NB4 (cell line): ENCODE measurements at regions not wholly inside any gene's neighbourhood (a gene's known extent, or its start where the extent isn't known, plus 50 kb on each side); places are given as distances from the start of the nearest gene placed in this dataset.

Experiments used
- DNase-seq: peaks from one replicate; pipeline ENCODE4 v3.0.0; 2010; ENCODE audit warnings: low read depth
- H3K4me3 ChIP-seq: one replicate; pipeline ENCODE4 v1.5.1; 2011; ENCODE audit warnings: mild to moderate bottlenecking, low read depth, low read length, moderate library complexity
- CTCF ChIP-seq: IDR thresholded peaks from one replicate; pipeline ENCODE4 v1.5.1; 2012; ENCODE audit warnings: low read depth, low read length
- MYC ChIP-seq: IDR thresholded peaks from 2 replicates; pipeline ENCODE4 v1.6.1; 2011; ENCODE audit warnings: low read depth, low read length
- POLR2A ChIP-seq: IDR thresholded peaks from 2 replicates; pipeline ENCODE4 v1.6.1; 2011; ENCODE audit warnings: mild to moderate bottlenecking; ENCODE audit not compliant: insufficient read length; ENCODE audit errors: extremely low read depth
- TF ChIP-seq, protein P1 (sequence below): IDR thresholded peaks from 2 replicates; pipeline ENCODE4 v1.6.1; 2011; ENCODE audit warnings: low read depth, low read length

DNA sequence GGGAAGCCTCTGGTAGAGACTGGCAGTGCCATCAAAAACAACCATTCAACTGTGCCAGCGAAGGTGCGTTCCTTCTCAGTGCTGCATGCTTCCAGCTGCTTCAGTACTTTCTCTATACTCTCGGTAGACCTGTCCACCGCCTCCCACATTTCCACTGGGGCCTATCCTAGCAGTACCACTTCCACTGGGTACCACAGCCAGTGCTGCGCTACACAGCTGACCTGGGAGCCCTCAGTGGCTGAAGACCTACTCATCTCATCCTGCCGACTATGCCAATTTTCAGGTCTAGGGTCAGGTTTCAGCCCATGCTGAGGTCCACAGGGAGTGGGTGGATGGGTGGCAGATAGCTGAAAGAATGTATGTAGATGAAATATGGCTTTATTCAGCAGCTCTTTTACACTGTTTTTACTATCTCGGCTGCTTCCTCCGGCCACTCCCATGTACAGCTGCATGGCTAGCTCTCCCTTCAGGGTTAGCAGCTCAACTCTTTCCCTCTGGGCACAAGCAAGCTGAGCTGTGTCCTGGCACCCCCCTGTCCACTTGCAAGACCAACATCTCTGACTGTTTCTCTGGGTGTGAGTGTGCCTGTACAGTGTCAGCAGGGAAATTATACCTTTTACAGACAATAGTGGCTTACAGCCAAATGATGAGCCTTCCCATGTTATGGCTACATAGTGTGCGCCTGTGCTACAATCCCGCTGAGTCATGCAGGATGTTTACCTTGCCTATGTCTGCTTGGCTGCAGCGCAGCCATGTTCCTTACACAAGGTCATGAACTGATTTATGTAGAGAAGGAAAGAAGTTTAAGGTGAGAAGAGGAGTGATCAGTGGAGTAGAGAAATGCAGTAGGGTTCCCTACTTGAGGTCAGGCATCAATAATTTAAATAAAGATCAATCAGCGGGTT is 125.7 kb upstream of the DDHD1 start:
- TF ChIP-seq MYC (no peak), POLR2A (no peak), CTCF (no peak)
- TF ChIP-seq, protein P1, sequence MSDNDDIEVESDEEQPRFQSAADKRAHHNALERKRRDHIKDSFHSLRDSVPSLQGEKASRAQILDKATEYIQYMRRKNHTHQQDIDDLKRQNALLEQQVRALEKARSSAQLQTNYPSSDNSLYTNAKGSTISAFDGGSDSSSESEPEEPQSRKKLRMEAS, result no peak
- DNase-seq, result peak; percentile 9
- no peak overlapping the region for H3K4me3 ChIP-seq

DNA sequence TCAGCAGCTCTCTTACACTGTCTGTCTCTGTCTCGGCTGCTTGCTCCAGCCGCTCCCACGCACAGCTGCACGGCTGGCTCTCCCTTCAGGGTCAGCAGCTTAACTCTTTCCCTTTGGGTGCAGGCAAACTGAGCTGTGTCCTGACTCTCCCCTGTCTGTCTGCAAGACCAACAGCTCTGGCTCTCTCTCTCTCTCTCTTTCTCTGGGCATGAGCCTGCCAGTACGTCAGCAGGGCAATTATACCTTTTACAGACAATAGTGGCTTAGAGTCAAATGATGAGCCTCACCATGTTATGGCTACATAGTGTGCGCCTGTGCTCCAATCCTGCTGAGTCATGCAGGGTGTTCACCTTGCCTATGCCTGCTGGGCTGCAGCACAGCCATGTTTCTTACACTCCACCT is 120.5 kb upstream of the DDHD1 start:
- TF ChIP-seq POLR2A (no peak), CTCF (no peak)
- TF ChIP-seq, protein P1, result no peak
- DNase-seq, result peak; percentile 52
- H3K4me3 ChIP-seq, result no peak overlapping the region

DNA sequence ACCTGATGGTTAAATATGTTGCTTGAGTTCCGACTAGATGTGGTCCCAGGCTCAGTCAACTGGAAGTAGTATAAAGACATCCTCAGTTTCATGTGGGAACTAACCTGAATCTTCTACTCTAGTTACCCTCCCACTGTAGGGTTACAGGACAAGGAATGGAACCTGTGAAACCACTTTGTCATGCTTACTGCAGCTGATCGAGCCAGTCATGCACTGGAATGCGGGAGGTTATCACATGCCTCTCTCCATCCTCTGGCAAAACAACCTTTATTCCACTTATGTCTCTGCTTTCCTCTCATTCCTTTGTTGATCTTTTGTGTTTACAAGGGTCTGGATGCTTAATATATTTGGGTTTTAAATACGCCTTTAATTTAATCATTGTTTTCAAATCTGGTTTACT is 111.9 kb upstream of the DDHD1 start:
- TF ChIP-seq, protein P1, result no peak
- TF ChIP-seq POLR2A (no peak), CTCF (no peak), MYC (no peak)
- DNase-seq, result no peak
- H3K4me3 ChIP-seq, result no peak overlapping the region

DNA sequence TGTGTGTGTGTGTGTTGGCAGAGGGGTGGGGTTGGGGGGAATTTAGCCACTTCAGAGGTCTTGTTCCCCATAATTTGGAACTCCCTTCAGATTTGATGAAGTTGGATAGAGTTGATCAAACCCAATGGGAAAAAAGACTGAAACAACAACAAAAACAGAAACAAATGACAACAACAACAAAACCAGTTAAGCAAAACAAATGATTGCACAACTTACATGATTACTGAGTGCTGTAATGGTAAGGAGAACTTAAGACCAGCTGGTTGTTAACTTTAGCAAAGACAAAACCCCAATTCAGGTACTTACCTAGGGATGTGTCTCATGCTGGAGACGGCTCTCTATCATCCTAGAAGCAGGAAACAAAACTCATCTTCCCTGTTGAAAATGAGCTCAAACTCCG is 107.8 kb upstream of the DDHD1 start:
- H3K4me3 ChIP-seq, result no peak overlapping the region
- TF ChIP-seq MYC, result no peak
- no peak for TF ChIP-seq CTCF
- TF ChIP-seq POLR2A, result no peak
- TF ChIP-seq, protein P1, result no peak
- no peak for DNase-seq

- no peak for DNase-seq
- H3K4me3 ChIP-seq, result no peak overlapping the region
- no peak for TF ChIP-seq POLR2A
- TF ChIP-seq, protein P1, result no peak
- TF ChIP-seq CTCF, result no peak
- no peak for TF ChIP-seq MYC
These were observed 107.2 kb upstream of the DDHD1 start for GRCh38 chr14:53260286-53260685.
